ENCODE measurements at regions not wholly inside any gene's neighbourhood (a gene's known extent, or its start where the extent isn't known, plus 50 kb on each side); places are given as distances from the start of the nearest gene placed in this dataset.

- no peak for TF ChIP-seq EP300 (IDR thresholded peaks at IDR 0.05)
Measured at GRCh38 chr2:38496927-38497669, 105.6 kb downstream of the HNRNPLL start.

DNA sequence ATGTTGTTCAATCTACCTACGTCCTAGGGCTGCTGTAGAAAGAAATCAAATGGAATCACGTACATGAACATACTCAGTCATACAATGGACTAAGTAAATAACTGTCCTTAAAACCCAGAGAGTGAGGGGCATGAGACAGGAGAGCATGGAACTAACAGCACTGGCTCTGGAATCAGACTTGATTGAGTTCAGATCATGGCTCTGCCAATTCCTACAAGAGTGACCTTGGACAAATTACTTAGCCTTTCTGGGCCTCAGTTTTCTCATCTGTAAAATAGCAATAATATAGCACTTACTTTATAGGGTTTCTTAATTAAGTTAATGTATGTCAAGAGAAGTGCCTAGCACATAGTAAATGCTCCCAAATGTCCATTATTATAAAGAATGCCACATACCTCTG, 106.8 kb downstream of the HNRNPLL start:
- DNase-seq (ENCODE audit: low spot score in 2 of 2) = no peak
- Histone ChIP-seq H3K27ac (no peak overlapping the region), H3K9me3 (no peaks in the 10 kb centered on the region), H3K27me3 (no peaks in the 10 kb centered on the region), H3K4me3 (no peak overlapping the region), H3K4me1 (peaks cover 19% of the 10 kb centered on the region), H3K36me3 (no peaks in the 10 kb centered on the region)
- TF ChIP-seq, protein P1, sequence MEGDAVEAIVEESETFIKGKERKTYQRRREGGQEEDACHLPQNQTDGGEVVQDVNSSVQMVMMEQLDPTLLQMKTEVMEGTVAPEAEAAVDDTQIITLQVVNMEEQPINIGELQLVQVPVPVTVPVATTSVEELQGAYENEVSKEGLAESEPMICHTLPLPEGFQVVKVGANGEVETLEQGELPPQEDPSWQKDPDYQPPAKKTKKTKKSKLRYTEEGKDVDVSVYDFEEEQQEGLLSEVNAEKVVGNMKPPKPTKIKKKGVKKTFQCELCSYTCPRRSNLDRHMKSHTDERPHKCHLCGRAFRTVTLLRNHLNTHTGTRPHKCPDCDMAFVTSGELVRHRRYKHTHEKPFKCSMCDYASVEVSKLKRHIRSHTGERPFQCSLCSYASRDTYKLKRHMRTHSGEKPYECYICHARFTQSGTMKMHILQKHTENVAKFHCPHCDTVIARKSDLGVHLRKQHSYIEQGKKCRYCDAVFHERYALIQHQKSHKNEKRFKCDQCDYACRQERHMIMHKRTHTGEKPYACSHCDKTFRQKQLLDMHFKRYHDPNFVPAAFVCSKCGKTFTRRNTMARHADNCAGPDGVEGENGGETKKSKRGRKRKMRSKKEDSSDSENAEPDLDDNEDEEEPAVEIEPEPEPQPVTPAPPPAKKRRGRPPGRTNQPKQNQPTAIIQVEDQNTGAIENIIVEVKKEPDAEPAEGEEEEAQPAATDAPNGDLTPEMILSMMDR (IDR thresholded peaks at IDR 0.05) = no peak
- TF ChIP-seq POLR2A (IDR thresholded peaks at IDR 0.05) = no peak
- TF ChIP-seq POLR2AphosphoS5 (IDR thresholded peaks at IDR 0.05) = no peak
- no peak for TF ChIP-seq EP300 (IDR thresholded peaks at IDR 0.05)
- 93% methylated on average over 2 of the region's 2 CpGs for WGBS

More at GRCh38 chr2:38496927-38497669, 105.6 kb downstream of the HNRNPLL start:
- H3K9me3 ChIP-seq = no peaks in the 10 kb centered on the region
- no peaks in the 10 kb centered on the region for H3K36me3 ChIP-seq
- no peak overlapping the region for H3K27ac ChIP-seq
- H3K4me3 ChIP-seq = no peak overlapping the region
- DNase-seq (ENCODE audit: low spot score in 2 of 2) = peak; percentile 70 to 84
- H3K4me1 ChIP-seq = peaks cover 19% of the 10 kb centered on the region
- no peaks in the 10 kb centered on the region for H3K27me3 ChIP-seq
- 77% methylated on average over 5 of the region's 8 CpGs for WGBS

DNA sequence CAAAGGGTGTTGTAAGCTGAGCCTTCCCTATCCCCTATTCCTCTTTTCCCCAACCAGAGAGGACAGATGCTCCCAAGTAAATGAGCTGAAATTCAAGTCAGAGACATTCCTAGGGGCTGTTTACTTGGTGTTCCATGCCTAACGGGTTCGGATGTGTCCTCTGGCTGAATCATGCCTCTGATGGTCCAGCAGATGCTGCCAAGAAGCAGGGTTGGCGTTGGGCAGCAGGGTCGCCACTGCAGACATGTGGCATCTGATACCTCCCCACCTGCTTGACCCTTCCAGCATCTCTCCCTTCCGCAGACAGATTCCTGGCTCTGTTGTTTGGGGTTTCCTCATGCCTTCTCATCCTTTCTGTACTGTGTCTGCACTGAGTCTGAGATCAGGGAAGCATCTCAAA, 108.3 kb downstream of the HNRNPLL start:
- no peak for DNase-seq (ENCODE audit: low spot score in 2 of 2)
- H3K9me3 ChIP-seq = no peaks in the 10 kb centered on the region
- H3K27me3 ChIP-seq = no peaks in the 10 kb centered on the region
- whole genome bisulfite sequencing = 63% methylated on average over 4 of the region's 5 CpGs
- no peaks in the 10 kb centered on the region for H3K36me3 ChIP-seq
- TF ChIP-seq POLR2AphosphoS5 (IDR thresholded peaks at IDR 0.05) (no peak), POLR2A (IDR thresholded peaks at IDR 0.05) (no peak), EP300 (IDR thresholded peaks at IDR 0.05) (no peak)
- TF ChIP-seq, protein P1 (IDR thresholded peaks at IDR 0.05) = no peak
- H3K27ac ChIP-seq = no peak overlapping the region
- no peak overlapping the region for H3K4me3 ChIP-seq
- H3K4me1 ChIP-seq = peaks cover 5% of the 10 kb centered on the region

- Histone ChIP-seq H3K27me3 (no peaks in the 10 kb centered on the region), H3K36me3 (no peaks in the 10 kb centered on the region), H3K4me3 (no peak overlapping the region), H3K27ac (no peak overlapping the region), H3K9me3 (no peaks in the 10 kb centered on the region), H3K4me1 (peaks cover 4% of the 10 kb centered on the region)
- TF ChIP-seq EP300 (IDR thresholded peaks at IDR 0.05) (no peak), POLR2AphosphoS5 (IDR thresholded peaks at IDR 0.05) (no peak), POLR2A (IDR thresholded peaks at IDR 0.05) (no peak)
- TF ChIP-seq, protein P1 (IDR thresholded peaks at IDR 0.05) = no peak
- DNase-seq (ENCODE audit: low spot score in 2 of 2) = no peak
- WGBS = 96% methylated on average over 3 of the region's 3 CpGs
Measured at GRCh38 chr2:38492042-38492615, 110.6 kb downstream of the HNRNPLL start.

- Histone ChIP-seq H3K4me1 (no peaks in the 10 kb centered on the region), H3K36me3 (no peaks in the 10 kb centered on the region), H3K27ac (no peak overlapping the region), H3K27me3 (no peaks in the 10 kb centered on the region), H3K4me3 (no peak overlapping the region), H3K9me3 (no peaks in the 10 kb centered on the region)
- TF ChIP-seq EP300 (IDR thresholded peaks at IDR 0.05) = no peak
- no peak for TF ChIP-seq POLR2AphosphoS5 (IDR thresholded peaks at IDR 0.05)
- no peak for TF ChIP-seq POLR2A (IDR thresholded peaks at IDR 0.05)
- TF ChIP-seq, protein P1 (IDR thresholded peaks at IDR 0.05) = no peak
- 95% methylated on average over 5 of the region's 5 CpGs for WGBS
- no peak for DNase-seq (ENCODE audit: low spot score in 2 of 2)
Measured at GRCh38 chr2:38491436-38491835, 111.3 kb downstream of the HNRNPLL start.

Measured in suprapubic skin (tissue), 4 donors.